GM23338 (cell line): ENCODE measurements at regions not wholly inside any gene's neighbourhood (a gene's known extent, or its start where the extent isn't known, plus 50 kb on each side); places are given as distances from the start of the nearest gene placed in this dataset.

Experiments used
- ATAC-seq: fragments of 200-7000 bp; cut with Tn5 transposase; 3 replicates; pipeline ENCODE4 v1.9.1; 2020
- DNase-seq: peaks from one replicate; pipeline ENCODE4 v3.0.0-alpha.2; 2015; ENCODE audit warnings: low spot score
- H2AFZ ChIP-seq: fragments of 200-600 bp; sonication (generic); 2 replicates; pipeline ENCODE4 v1.8.0; 2016; ENCODE audit warnings: antibody characterized with exemption, mild to moderate bottlenecking, moderate library complexity
- H3F3A ChIP-seq: fragments of 200-600 bp; sonication (generic); replicated peaks from 2 replicates; pipeline ENCODE4 v1.8.0; 2017; ENCODE audit warnings: antibody characterized with exemption, mixed run types, low read depth
- H3K27ac ChIP-seq: fragments of 200-600 bp; sonication (generic); 2 replicates; pipeline ENCODE4 v1.6.1; 2016; ENCODE audit warnings: low read depth
- H3K27me3 ChIP-seq: fragments of 200-600 bp; sonication (generic); 2 replicates; pipeline ENCODE4 v1.8.0; 2016; ENCODE audit warnings: mild to moderate bottlenecking, mixed run types, moderate library complexity; ENCODE audit not compliant: insufficient read depth
- H3K36me3 ChIP-seq: fragments of 200-600 bp; sonication (generic); 2 replicates; pipeline ENCODE4 v1.8.0; 2016; ENCODE audit warnings: mild to moderate bottlenecking; ENCODE audit not compliant: insufficient read depth
- H3K4me1 ChIP-seq: fragments of 200-600 bp; sonication (generic); 2 replicates; pipeline ENCODE4 v1.8.0; 2016; ENCODE audit warnings: mild to moderate bottlenecking, moderate library complexity; ENCODE audit not compliant: insufficient read depth
- H3K4me2 ChIP-seq: fragments of 200-600 bp; sonication (generic); 2 replicates; pipeline ENCODE4 v1.7.1; 2017; ENCODE audit warnings: mixed run types
- H3K4me3 ChIP-seq: fragments of 200-600 bp; sonication (generic); 2 replicates; pipeline ENCODE4 v1.6.1; 2016; ENCODE audit warnings: mixed run types
- H3K79me2 ChIP-seq: fragments of 200-600 bp; sonication (generic); replicated peaks from 2 replicates; pipeline ENCODE4 v1.8.0; 2017; ENCODE audit warnings: mild to moderate bottlenecking; ENCODE audit not compliant: insufficient read depth
- H3K9me2 ChIP-seq: fragments of 200-600 bp; sonication (generic); 2 replicates; pipeline ENCODE4 v1.8.0; 2017; ENCODE audit not compliant: insufficient read depth
- H4K20me1 ChIP-seq: fragments of 200-600 bp; sonication (generic); replicated peaks from 2 replicates; pipeline ENCODE4 v1.8.0; 2017; ENCODE audit warnings: mild to moderate bottlenecking; ENCODE audit not compliant: insufficient read depth
- H3K27ac Mint-ChIP-seq: 2 replicates; pipeline ENCODE4 v1.8.0; 2020; ENCODE audit warnings: inconsistent platforms, mild to moderate bottlenecking, moderate library complexity, mixed read lengths
- H3K27me3 Mint-ChIP-seq: 3 replicates; pipeline ENCODE4 v1.8.0; 2022; ENCODE audit warnings: low read depth, mild to moderate bottlenecking, moderate library complexity, mixed read lengths, inconsistent platforms; ENCODE audit not compliant: insufficient read depth, poor library complexity
- H3K36me3 Mint-ChIP-seq: 3 replicates; pipeline ENCODE4 v1.8.0; 2021; ENCODE audit warnings: low read depth, mild to moderate bottlenecking, inconsistent platforms, moderate library complexity, mixed read lengths
- H3K4me1 Mint-ChIP-seq: 3 replicates; pipeline ENCODE4 v1.8.0; 2020; ENCODE audit warnings: mild to moderate bottlenecking, inconsistent platforms, mixed read lengths
- H3K4me3 Mint-ChIP-seq: 3 replicates; pipeline ENCODE4 v1.8.0; 2021; ENCODE audit warnings: moderate library complexity, mild to moderate bottlenecking, inconsistent platforms, mixed read lengths
- H3K9me3 Mint-ChIP-seq: 3 replicates; pipeline ENCODE4 v1.8.0; 2020; ENCODE audit warnings: moderate library complexity, mild to moderate bottlenecking, inconsistent platforms, mixed read lengths
- CTCF ChIP-seq, 2 experiments: fragments of 200-600 bp in 1 of 2; sonication (generic) in 1 of 2; conservative IDR thresholded peaks; 2 replicates each; pipeline versions ENCODE4 v1.5.1 to v1.6.1; 2016 to 2017; ENCODE audit warnings: antibody characterized with exemption in 2 of 2, low read depth in 2 of 2, mild to moderate bottlenecking in 2 of 2, moderate library complexity in 1 of 2
- JUNB ChIP-seq: IDR thresholded peaks from one replicate; pipeline ENCODE4 v1.6.1; 2016; ENCODE audit warnings: antibody characterized with exemption; ENCODE audit not compliant: unreplicated experiment
- POLR2AphosphoS5 ChIP-seq: IDR thresholded peaks from 2 replicates; pipeline ENCODE4 v1.6.1; 2016; ENCODE audit warnings: antibody characterized with exemption, low read depth
- REST ChIP-seq: IDR thresholded peaks from one replicate; pipeline ENCODE4 v1.6.1; 2018; ENCODE audit warnings: antibody characterized with exemption; ENCODE audit not compliant: unreplicated experiment
- ZNF114 ChIP-seq: fragments of 250-450 bp; sonication (Bioruptor Pico); IDR thresholded peaks from 2 replicates; pipeline ENCODE4 v1.5.0; 2020; ENCODE audit warnings: mild to moderate bottlenecking, moderate library complexity
- ZNF331 ChIP-seq: fragments of 250-450 bp; sonication (Bioruptor Pico); IDR thresholded peaks from 2 replicates; pipeline ENCODE4 v1.5.0; 2020; ENCODE audit warnings: low read depth, mild to moderate bottlenecking, moderate library complexity

GRCh38 chr2:56464066-56464465 lies 280.3 kb downstream of the CCDC85A start:
- Histone ChIP-seq H3K4me3 (no peak overlapping the region), H4K20me1 (no peaks in the 10 kb centered on the region), H3F3A (no peaks in the 10 kb centered on the region), H3K27ac (no peak overlapping the region), H3K36me3 (no peaks in the 10 kb centered on the region), H3K9me2 (no peaks in the 10 kb centered on the region; the same call in 1 of the 2 replicates), H3K4me2 (no peak overlapping the region), H3K27me3 (no peaks in the 10 kb centered on the region), H3K79me2 (no peaks in the 10 kb centered on the region), H3K4me1 (no peaks in the 10 kb centered on the region), H2AFZ (no peak overlapping the region)
- no peak for ATAC-seq
- no peaks in the 10 kb centered on the region; the same call in 2 of the 3 replicates for H3K36me3 Mint-ChIP-seq
- H3K27ac Mint-ChIP-seq, result no peak overlapping the region
- H3K4me3 Mint-ChIP-seq, result no peak overlapping the region
- H3K4me1 Mint-ChIP-seq, result no peaks in the 10 kb centered on the region; the same call in 2 of the 3 replicates
- no peaks in the 10 kb centered on the region for H3K27me3 Mint-ChIP-seq
- no peaks in the 10 kb centered on the region for H3K9me3 Mint-ChIP-seq
- DNase-seq, result no peak
- TF ChIP-seq ZNF114 (CRISPR knock-in tag), result no peak
- TF ChIP-seq CTCF (conservative IDR thresholded peaks at IDR 0.05; ENCODE audit: low read depth in 2 of 2), result 0 out of 4 replicates have a peak, but pooled peaks of 1 of the 2 experiments have one; percentile 15

DNA sequence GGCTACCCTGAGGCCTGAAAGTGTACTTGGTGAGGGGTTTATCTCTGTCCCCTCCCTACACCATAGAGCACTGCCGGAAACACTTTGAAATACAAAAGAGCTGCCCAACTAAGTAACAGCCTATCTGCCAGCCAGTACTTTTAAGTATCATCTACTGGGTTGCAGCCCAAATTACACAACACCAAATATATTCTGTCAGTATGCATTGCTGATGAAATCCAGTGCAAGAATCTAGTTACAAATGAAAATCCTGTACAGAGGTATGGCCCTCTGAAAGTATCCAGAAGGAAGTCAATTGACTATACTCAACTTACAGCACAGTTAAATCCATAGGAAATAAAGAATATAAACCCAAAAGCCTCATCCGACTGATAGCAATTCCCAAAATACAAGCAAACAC lies 280.8 kb downstream of the CCDC85A start:
- no peaks in the 10 kb centered on the region for H3K27me3 Mint-ChIP-seq
- Histone ChIP-seq H3K4me2 (no peak overlapping the region), H3K27ac (no peak overlapping the region), H2AFZ (no peak overlapping the region), H3K4me1 (no peaks in the 10 kb centered on the region), H3F3A (no peaks in the 10 kb centered on the region), H3K36me3 (no peaks in the 10 kb centered on the region), H4K20me1 (no peaks in the 10 kb centered on the region), H3K79me2 (no peaks in the 10 kb centered on the region), H3K4me3 (no peak overlapping the region), H3K9me2 (no peaks in the 10 kb centered on the region; the same call in 1 of the 2 replicates), H3K27me3 (no peaks in the 10 kb centered on the region)
- no peak overlapping the region for H3K27ac Mint-ChIP-seq
- H3K4me3 Mint-ChIP-seq, result no peak overlapping the region
- H3K4me1 Mint-ChIP-seq, result no peaks in the 10 kb centered on the region; the same call in 2 of the 3 replicates
- no peak for DNase-seq
- no peak for TF ChIP-seq REST
- TF ChIP-seq POLR2AphosphoS5, result no peak
- TF ChIP-seq ZNF331 (CRISPR knock-in tag), result no peak
- TF ChIP-seq JUNB, result no peak
- no peak for TF ChIP-seq CTCF (conservative IDR thresholded peaks at IDR 0.05; ENCODE audit: low read depth in 2 of 2)
- no peak for ATAC-seq
- H3K36me3 Mint-ChIP-seq, result no peaks in the 10 kb centered on the region; the same call in 2 of the 3 replicates
- H3K9me3 Mint-ChIP-seq, result no peaks in the 10 kb centered on the region
